ENCODE measurements at regions not wholly inside any gene's neighbourhood (a gene's known extent, or its start where the extent isn't known, plus 50 kb on each side); places are given as distances from the start of the nearest gene placed in this dataset.

GRCh38 chr2:239531456-239532241 lies 130.8 kb upstream of the HDAC4 start:
- 66% methylated on average over 15 of the region's 18 CpGs for WGBS
- H3K4me1 ChIP-seq = peaks cover 16% of the 10 kb centered on the region
- DNase-seq (ENCODE audit: low spot score in 2 of 2) = no peak

GRCh38 chr2:239530749-239531316 lies 130.0 kb upstream of the HDAC4 start:
- H3K4me1 ChIP-seq = peaks cover 16% of the 10 kb centered on the region
- H3K27ac ChIP-seq = no peak overlapping the region
- 95% methylated on average over 5 of the region's 5 CpGs for WGBS
- no peak for DNase-seq (ENCODE audit: low spot score in 2 of 2)
- H3K9me3 ChIP-seq = no peaks in the 10 kb centered on the region
- no peak for TF ChIP-seq POLR2A (IDR thresholded peaks at IDR 0.05)
- no peak for TF ChIP-seq CTCF (IDR thresholded peaks at IDR 0.05)
- no peak for TF ChIP-seq POLR2AphosphoS5 (IDR thresholded peaks at IDR 0.05)
- TF ChIP-seq EP300 (IDR thresholded peaks at IDR 0.05) = no peak
- H3K36me3 ChIP-seq = no peaks in the 10 kb centered on the region
- no peak overlapping the region for H3K4me3 ChIP-seq
- H3K27me3 ChIP-seq = peaks cover 3% of the 10 kb centered on the region

More at GRCh38 chr2:239531456-239532241, 130.8 kb upstream of the HDAC4 start:
- Histone ChIP-seq H3K27me3 (peaks cover 3% of the 10 kb centered on the region), H3K4me3 (no peak overlapping the region), H3K36me3 (no peaks in the 10 kb centered on the region), H3K27ac (no peak overlapping the region), H3K9me3 (no peaks in the 10 kb centered on the region)
- TF ChIP-seq POLR2A (IDR thresholded peaks at IDR 0.05) (no peak), EP300 (IDR thresholded peaks at IDR 0.05) (no peak), CTCF (IDR thresholded peaks at IDR 0.05) (no peak), POLR2AphosphoS5 (IDR thresholded peaks at IDR 0.05) (no peak)

GRCh38 chr2:239529313-239530015 lies 128.6 kb upstream of the HDAC4 start:
- WGBS = 93% methylated on average over 13 of the region's 13 CpGs
- no peak for DNase-seq (ENCODE audit: low spot score in 2 of 2)
- H3K4me1 ChIP-seq = peaks cover 16% of the 10 kb centered on the region
- H3K36me3 ChIP-seq = no peaks in the 10 kb centered on the region
- no peak for TF ChIP-seq POLR2AphosphoS5 (IDR thresholded peaks at IDR 0.05)
- no peak for TF ChIP-seq POLR2A (IDR thresholded peaks at IDR 0.05)
- no peak for TF ChIP-seq EP300 (IDR thresholded peaks at IDR 0.05)
- no peak for TF ChIP-seq CTCF (IDR thresholded peaks at IDR 0.05)
- no peak overlapping the region for H3K27ac ChIP-seq
- H3K9me3 ChIP-seq = no peaks in the 10 kb centered on the region
- H3K27me3 ChIP-seq = peaks cover 3% of the 10 kb centered on the region
- H3K4me3 ChIP-seq = no peak overlapping the region

- H3K27ac ChIP-seq = no peak overlapping the region
- 100% methylated on average over 1 of the region's 1 CpG for WGBS
- H3K27me3 ChIP-seq = peaks cover 3% of the 10 kb centered on the region
- TF ChIP-seq POLR2AphosphoS5 (IDR thresholded peaks at IDR 0.05) = no peak
- TF ChIP-seq CTCF (IDR thresholded peaks at IDR 0.05) = no peak
- TF ChIP-seq POLR2A (IDR thresholded peaks at IDR 0.05) = no peak
- no peak for TF ChIP-seq EP300 (IDR thresholded peaks at IDR 0.05)
- no peaks in the 10 kb centered on the region for H3K9me3 ChIP-seq
- H3K4me3 ChIP-seq = no peak overlapping the region
- no peak for DNase-seq (ENCODE audit: low spot score in 2 of 2)
- peaks cover 15% of the 10 kb centered on the region for H3K4me1 ChIP-seq
- H3K36me3 ChIP-seq = no peaks in the 10 kb centered on the region
These were observed 128.1 kb upstream of the HDAC4 start for GRCh38 chr2:239528883-239529282.

GRCh38 chr2:239528146-239528545 lies 127.3 kb upstream of the HDAC4 start:
- Histone ChIP-seq H3K4me1 (peaks cover 11% of the 10 kb centered on the region), H3K36me3 (no peaks in the 10 kb centered on the region), H3K9me3 (no peaks in the 10 kb centered on the region), H3K27ac (no peak overlapping the region), H3K4me3 (no peak overlapping the region), H3K27me3 (peaks cover 3% of the 10 kb centered on the region)
- WGBS = 100% methylated on average over 1 of the region's 11 CpGs
- no peak for TF ChIP-seq CTCF (IDR thresholded peaks at IDR 0.05)
- no peak for TF ChIP-seq POLR2A (IDR thresholded peaks at IDR 0.05)
- TF ChIP-seq POLR2AphosphoS5 (IDR thresholded peaks at IDR 0.05) = no peak
- no peak for TF ChIP-seq EP300 (IDR thresholded peaks at IDR 0.05)
- DNase-seq (ENCODE audit: low spot score in 2 of 2) = no peak

Measured in suprapubic skin (tissue), 4 donors.